ENCODE measurements at regions not wholly inside any gene's neighbourhood (a gene's known extent, or its start where the extent isn't known, plus 50 kb on each side); places are given as distances from the start of the nearest gene placed in this dataset.

DNA sequence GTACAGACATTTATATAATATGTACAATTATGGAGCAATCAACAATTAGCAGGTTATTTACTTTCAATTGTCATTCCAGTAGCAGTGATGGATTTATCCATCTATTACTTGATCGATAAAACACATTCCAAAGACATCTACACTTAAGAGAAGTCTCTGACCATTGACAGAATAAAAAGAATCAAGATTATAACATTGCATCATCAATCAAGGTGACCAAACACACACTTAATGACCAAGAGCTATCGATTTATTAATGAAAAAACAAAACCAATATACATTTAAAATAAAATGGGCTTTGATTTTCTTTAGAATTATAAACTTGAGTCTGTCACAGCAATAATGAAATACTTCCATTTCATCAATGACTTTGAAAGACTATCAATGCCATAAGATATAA, 170.2 kb upstream of the CDKN3 start:
- ChIA-PET POLR2A (no interaction called here), CTCF (no interaction called here)
- no peak for ATAC-seq (ENCODE audit: low read depth)
- no peaks in the 10 kb centered on the region for H3K9me3 Mint-ChIP-seq
- no peaks in the 10 kb centered on the region for H3K36me3 Mint-ChIP-seq (ENCODE audit: low read depth)
- H3K4me3 Mint-ChIP-seq, result no peak overlapping the region
- intact Hi-C loops (cut with micrococcal nuclease), result no loop called here
- no peaks in the 10 kb centered on the region for H3K4me1 Mint-ChIP-seq
- no peak for TF ChIP-seq CTCF (IDR thresholded peaks at IDR 0.05)
- no peak overlapping the region for H3K27ac Mint-ChIP-seq
- peaks cover 23% of the 10 kb centered on the region for H3K27me3 Mint-ChIP-seq
- DNase-seq, result no peak

- ChIA-PET CTCF (no interaction called here), POLR2A (no interaction called here)
- no peak overlapping the region for H3K27ac Mint-ChIP-seq
- H3K9me3 Mint-ChIP-seq, result no peaks in the 10 kb centered on the region
- H3K4me1 Mint-ChIP-seq, result no peaks in the 10 kb centered on the region
- H3K36me3 Mint-ChIP-seq (ENCODE audit: low read depth), result no peaks in the 10 kb centered on the region
- TF ChIP-seq CTCF (IDR thresholded peaks at IDR 0.05), result no peak
- DNase-seq (no peak), ATAC-seq (ENCODE audit: low read depth) (no peak)
- no peak overlapping the region for H3K4me3 Mint-ChIP-seq
- intact Hi-C loops (cut with micrococcal nuclease), result no loop called here
- peaks cover 14% of the 10 kb centered on the region for H3K27me3 Mint-ChIP-seq
These were observed 167.7 kb upstream of the CDKN3 start for GRCh38 chr14:54229136-54229535.

- no peak for ATAC-seq (ENCODE audit: low read depth)
- CTCF ChIA-PET, result interaction anchor here (0.5 kb wide), 1 partner anchor 54 kb away, joined by 3 read pairs; no protein-coding TSS in a partner anchor
- Mint-ChIP-seq H3K4me1 (no peaks in the 10 kb centered on the region), H3K27ac (no peak overlapping the region), H3K36me3 (ENCODE audit: low read depth) (no peaks in the 10 kb centered on the region), H3K4me3 (no peak overlapping the region), H3K9me3 (no peaks in the 10 kb centered on the region), H3K27me3 (peaks cover 10% of the 10 kb centered on the region)
- intact Hi-C loops (cut with micrococcal nuclease), result no loop called here
- POLR2A ChIA-PET, result no interaction called here
- no peak for DNase-seq
- TF ChIP-seq CTCF (IDR thresholded peaks at IDR 0.05), result no peak
These were observed 166.2 kb upstream of the CDKN3 start for GRCh38 chr14:54230645-54231044.

- H3K9me3 Mint-ChIP-seq, result no peaks in the 10 kb centered on the region
- no peak overlapping the region for H3K27ac Mint-ChIP-seq
- TF ChIP-seq CTCF (IDR thresholded peaks at IDR 0.05), result no peak
- H3K36me3 Mint-ChIP-seq (ENCODE audit: low read depth), result no peaks in the 10 kb centered on the region
- DNase-seq (no peak), ATAC-seq (ENCODE audit: low read depth) (no peak)
- no peak overlapping the region for H3K4me3 Mint-ChIP-seq
- ChIA-PET CTCF (no interaction called here), POLR2A (no interaction called here)
- peaks cover 6% of the 10 kb centered on the region for H3K27me3 Mint-ChIP-seq
- intact Hi-C loops (cut with micrococcal nuclease), result no loop called here
- H3K4me1 Mint-ChIP-seq, result no peaks in the 10 kb centered on the region
These were observed 164.1 kb upstream of the CDKN3 start for GRCh38 chr14:54232735-54233134.

- DNase-seq (no peak), ATAC-seq (ENCODE audit: low read depth) (no peak)
- Mint-ChIP-seq H3K27ac (no peak overlapping the region), H3K9me3 (no peaks in the 10 kb centered on the region), H3K36me3 (ENCODE audit: low read depth) (no peaks in the 10 kb centered on the region), H3K4me3 (no peak overlapping the region), H3K4me1 (no peaks in the 10 kb centered on the region), H3K27me3 (no peaks in the 10 kb centered on the region)
- intact Hi-C loops (cut with micrococcal nuclease), result no loop called here
- POLR2A ChIA-PET, result no interaction called here
- CTCF ChIA-PET, result no interaction called here
- TF ChIP-seq CTCF (IDR thresholded peaks at IDR 0.05), result no peak
These were observed 155.3 kb upstream of the CDKN3 start for GRCh38 chr14:54241517-54241916.
